C4-2B (cell line): ENCODE measurements at regions not wholly inside any gene's neighbourhood (a gene's known extent, or its start where the extent isn't known, plus 50 kb on each side); places are given as distances from the start of the nearest gene placed in this dataset.

ENCODE experiments used
- H3K27ac ChIP-seq: fragments of 450-650 bp; 2 replicates; pipeline ENCODE4 v1.5.1; 2017
- CTCF ChIP-seq: fragments of 450-650 bp; conservative IDR thresholded peaks from 2 replicates; pipeline ENCODE4 v1.5.1; 2017; ENCODE audit warnings: mild to moderate bottlenecking
- ZFX ChIP-seq: fragments of 450-650 bp; IDR thresholded peaks from 2 replicates; pipeline ENCODE4 v1.6.1; 2017

GRCh38 chr2:173661586-173661985, 303.6 kb downstream of the SP3 start:
- TF ChIP-seq CTCF, result no peak
- no peak for TF ChIP-seq ZFX
- no peak overlapping the region for H3K27ac ChIP-seq

- no peak overlapping the region for H3K27ac ChIP-seq
- no peak for TF ChIP-seq ZFX
- TF ChIP-seq CTCF, result no peak
Observed at GRCh38 chr2:173663353-173663752, 301.8 kb downstream of the SP3 start.

GRCh38 chr2:173663835-173664512, 301.2 kb downstream of the SP3 start:
- TF ChIP-seq CTCF (no peak), ZFX (no peak)
- no peak overlapping the region for H3K27ac ChIP-seq

GRCh38 chr2:173664513-173664910, 300.7 kb downstream of the SP3 start:
- TF ChIP-seq ZFX, result no peak
- no peak for TF ChIP-seq CTCF
- H3K27ac ChIP-seq, result no peak overlapping the region

- no peak overlapping the region for H3K27ac ChIP-seq
- TF ChIP-seq CTCF (no peak), ZFX (no peak)
Observed at GRCh38 chr2:173666171-173666888, 298.8 kb downstream of the SP3 start.

- no peak for TF ChIP-seq ZFX
- no peak overlapping the region for H3K27ac ChIP-seq
Observed at GRCh38 chr2:173667014-173667413, 298.2 kb downstream of the SP3 start.

GRCh38 chr2:173667415-173667814, 297.8 kb downstream of the SP3 start:
- no peak overlapping the region for H3K27ac ChIP-seq
- TF ChIP-seq ZFX, result no peak
- TF ChIP-seq CTCF, result 0 out of 2 replicates have a peak, but pooled peaks have one; percentile 3
